Fibroblast of lung (primary cell): ENCODE measurements at regions not wholly inside any gene's neighbourhood (a gene's known extent, or its start where the extent isn't known, plus 50 kb on each side); places are given as distances from the start of the nearest gene placed in this dataset.

Source experiments
- DNase-seq, 2 donors: peaks; one replicate each; pipeline versions ENCODE4 v3.0.0 to v3.0.0-alpha.2; 2010; ENCODE audit warnings: low read depth in 2 of 2
- H2AFZ ChIP-seq: 2 replicates; pipeline ENCODE4 v1.5.1; 2012; ENCODE audit warnings: low read length, control low read depth, inconsistent platforms
- H3K27ac ChIP-seq: 2 replicates; pipeline ENCODE4 v1.5.1; 2011; ENCODE audit warnings: low read length, control low read depth; ENCODE audit not compliant: insufficient read depth
- H3K27me3 ChIP-seq: 2 replicates; pipeline ENCODE4 v1.5.1; 2011; ENCODE audit warnings: mild to moderate bottlenecking, low read length; ENCODE audit not compliant: control insufficient read depth, insufficient read depth
- H3K36me3 ChIP-seq: 2 replicates; pipeline ENCODE4 v1.5.1; 2011; ENCODE audit warnings: low read length; ENCODE audit not compliant: control insufficient read depth, insufficient read depth
- H3K4me1 ChIP-seq: 2 replicates; pipeline ENCODE4 v1.5.1; 2011; ENCODE audit warnings: low read length; ENCODE audit not compliant: control insufficient read depth, insufficient read depth; ENCODE audit errors: extremely low read depth
- H3K4me2 ChIP-seq: 2 replicates; pipeline ENCODE4 v1.5.1; 2011; ENCODE audit warnings: low read length, control low read depth; ENCODE audit not compliant: insufficient read depth; ENCODE audit errors: extremely low read depth
- H3K4me3 ChIP-seq, 4 experiments: fragments of 200-600 bp in 1 of 4; sonication (generic) in 1 of 4; replicated peaks in 1 of 4; 2 replicates each; pipeline ENCODE4 v1.5.1; 2011 to 2016; ENCODE audit warnings: low read length in 4 of 4, low read depth in 3 of 4, mild to moderate bottlenecking in 3 of 4, control low read depth in 2 of 4, inconsistent platforms in 1 of 4, mixed read lengths in 1 of 4; ENCODE audit not compliant: insufficient read depth in 1 of 4; ENCODE audit errors: control extremely low read depth in 1 of 4
- H3K79me2 ChIP-seq: 2 replicates; pipeline ENCODE4 v1.5.1; 2012; ENCODE audit warnings: mild to moderate bottlenecking, low read length, inconsistent platforms; ENCODE audit not compliant: control insufficient read depth, insufficient read depth
- H3K9ac ChIP-seq: 2 replicates; pipeline ENCODE4 v1.5.1; 2011; ENCODE audit warnings: mild to moderate bottlenecking, low read length, control low read depth; ENCODE audit not compliant: insufficient read depth
- H3K9me3 ChIP-seq: 2 replicates; pipeline ENCODE4 v1.5.1; 2012; ENCODE audit warnings: low read depth, low read length; ENCODE audit not compliant: control insufficient read depth, insufficient read depth
- H4K20me1 ChIP-seq: 2 replicates; pipeline ENCODE4 v1.5.1; 2011; ENCODE audit warnings: low read length; ENCODE audit not compliant: control insufficient read depth, insufficient read depth; ENCODE audit errors: extremely low read depth
- EZH2 ChIP-seq: IDR thresholded peaks from 2 replicates; pipeline ENCODE4 v1.5.1; 2012; ENCODE audit warnings: low read length, control low read depth, mild to moderate bottlenecking; ENCODE audit errors: missing control alignments
- TF ChIP-seq, protein P1 (sequence below), 2 donors: IDR thresholded peaks in 1 of 2; conservative IDR thresholded peaks in 1 of 2; 1 replicate in 1 of 2; 2 replicates in 1 of 2; pipeline ENCODE4 v1.5.1; 2011 to 2012; ENCODE audit warnings: low read length in 2 of 2, control low read depth in 1 of 2, inconsistent platforms in 1 of 2, low read depth in 1 of 2, mild to moderate bottlenecking in 1 of 2

DNA sequence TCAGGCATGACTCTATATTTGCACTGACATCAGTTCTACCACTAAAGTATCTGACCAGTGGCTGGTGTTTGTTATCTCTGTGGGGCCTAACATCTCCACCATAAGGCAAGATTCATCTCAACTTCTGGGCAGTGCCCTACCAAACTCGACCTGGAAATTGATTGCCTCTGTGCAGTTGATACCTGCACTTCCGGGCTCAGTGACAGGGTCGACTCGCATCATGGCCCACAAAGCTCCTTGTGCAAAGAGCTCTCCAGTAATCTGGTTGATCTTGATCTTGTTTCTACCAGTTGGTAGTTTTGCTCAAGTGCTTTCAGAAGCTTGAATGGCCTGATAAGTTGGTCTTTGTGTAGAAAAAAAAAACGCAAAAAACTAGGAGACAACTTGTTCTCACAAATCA is 501.1 kb upstream of the JAG1 start:
- H3K9ac ChIP-seq, result no peak overlapping the region
- H4K20me1 ChIP-seq, result no peaks in the 10 kb centered on the region
- H3K4me1 ChIP-seq, result no peaks in the 10 kb centered on the region
- no peaks in the 10 kb centered on the region for H3K27me3 ChIP-seq
- H3K27ac ChIP-seq, result no peak overlapping the region
- H3K4me3 ChIP-seq, result no peak overlapping the region
- no peaks in the 10 kb centered on the region for H3K9me3 ChIP-seq
- no peak overlapping the region for H2AFZ ChIP-seq
- H3K79me2 ChIP-seq, result no peaks in the 10 kb centered on the region
- DNase-seq, result no peak
- H3K36me3 ChIP-seq, result no peaks in the 10 kb centered on the region
- H3K4me2 ChIP-seq, result no peak overlapping the region
- TF ChIP-seq, protein P1, sequence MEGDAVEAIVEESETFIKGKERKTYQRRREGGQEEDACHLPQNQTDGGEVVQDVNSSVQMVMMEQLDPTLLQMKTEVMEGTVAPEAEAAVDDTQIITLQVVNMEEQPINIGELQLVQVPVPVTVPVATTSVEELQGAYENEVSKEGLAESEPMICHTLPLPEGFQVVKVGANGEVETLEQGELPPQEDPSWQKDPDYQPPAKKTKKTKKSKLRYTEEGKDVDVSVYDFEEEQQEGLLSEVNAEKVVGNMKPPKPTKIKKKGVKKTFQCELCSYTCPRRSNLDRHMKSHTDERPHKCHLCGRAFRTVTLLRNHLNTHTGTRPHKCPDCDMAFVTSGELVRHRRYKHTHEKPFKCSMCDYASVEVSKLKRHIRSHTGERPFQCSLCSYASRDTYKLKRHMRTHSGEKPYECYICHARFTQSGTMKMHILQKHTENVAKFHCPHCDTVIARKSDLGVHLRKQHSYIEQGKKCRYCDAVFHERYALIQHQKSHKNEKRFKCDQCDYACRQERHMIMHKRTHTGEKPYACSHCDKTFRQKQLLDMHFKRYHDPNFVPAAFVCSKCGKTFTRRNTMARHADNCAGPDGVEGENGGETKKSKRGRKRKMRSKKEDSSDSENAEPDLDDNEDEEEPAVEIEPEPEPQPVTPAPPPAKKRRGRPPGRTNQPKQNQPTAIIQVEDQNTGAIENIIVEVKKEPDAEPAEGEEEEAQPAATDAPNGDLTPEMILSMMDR (conservative IDR thresholded peaks at IDR 0.05 in 1 of 2, IDR thresholded peaks at IDR 0.05 in 1 of 2; ENCODE audit: low read depth in 1 of 2, low read length in 2 of 2), result no peak
- no peak for TF ChIP-seq EZH2

DNA sequence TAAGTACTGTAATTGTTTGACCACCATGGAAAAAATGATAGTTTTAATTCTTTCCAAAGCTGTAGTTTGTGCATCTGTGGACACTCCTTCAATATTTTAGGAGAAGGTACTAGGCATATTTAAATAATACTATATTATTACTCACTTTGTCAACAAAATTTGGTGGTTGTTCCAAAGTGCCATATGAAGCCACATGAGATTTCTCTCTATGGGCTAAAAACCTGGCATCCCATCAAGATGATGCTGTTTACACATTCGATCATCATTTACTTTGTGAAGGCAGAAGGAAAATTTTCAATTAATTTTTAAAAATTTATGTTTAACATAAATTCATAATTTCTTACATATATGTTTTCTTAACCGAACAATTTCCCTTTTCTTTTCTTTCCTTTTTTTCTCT is 502.6 kb upstream of the JAG1 start:
- Histone ChIP-seq H4K20me1 (no peaks in the 10 kb centered on the region), H3K4me1 (no peaks in the 10 kb centered on the region), H3K27ac (no peak overlapping the region), H3K4me2 (no peak overlapping the region), H3K27me3 (no peaks in the 10 kb centered on the region), H3K4me3 (no peak overlapping the region), H3K79me2 (no peaks in the 10 kb centered on the region), H3K36me3 (no peaks in the 10 kb centered on the region), H3K9me3 (no peaks in the 10 kb centered on the region), H3K9ac (no peak overlapping the region), H2AFZ (no peak overlapping the region)
- DNase-seq, result no peak
- TF ChIP-seq EZH2, result no peak
- TF ChIP-seq, protein P1 (conservative IDR thresholded peaks at IDR 0.05 in 1 of 2, IDR thresholded peaks at IDR 0.05 in 1 of 2; ENCODE audit: low read depth in 1 of 2, low read length in 2 of 2), result no peak

DNA sequence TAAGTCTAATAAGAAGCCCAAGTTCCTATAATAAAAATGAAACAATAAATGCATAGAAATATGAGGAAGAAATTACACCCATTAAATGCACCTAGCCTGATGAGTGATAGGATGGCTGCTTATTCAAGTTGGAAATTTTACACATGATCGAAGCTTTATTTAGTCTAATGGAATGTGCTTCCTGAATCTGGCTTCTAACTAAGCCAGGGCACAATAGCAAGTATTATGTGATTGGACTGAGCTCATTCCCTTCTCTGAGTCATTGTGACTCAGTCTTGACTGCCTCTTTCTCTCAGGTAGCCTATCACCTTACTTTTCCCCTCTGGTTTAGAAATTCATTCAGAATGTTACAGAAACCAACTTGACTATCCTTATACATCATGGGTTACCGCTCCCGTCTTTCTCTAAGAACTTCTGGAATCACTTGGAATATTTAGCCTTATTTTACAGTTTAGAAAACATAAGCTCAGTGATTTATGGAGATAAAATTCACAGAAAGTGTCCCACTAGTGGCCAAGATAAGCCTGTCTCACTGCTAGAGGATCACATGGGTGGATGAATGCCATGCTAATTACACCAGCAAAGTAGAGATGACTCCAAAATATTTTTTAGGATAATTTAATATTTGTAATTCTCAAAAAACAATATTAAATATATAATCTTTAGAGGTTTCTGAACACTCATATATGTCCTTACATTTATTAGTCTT is 505.3 kb upstream of the JAG1 start:
- no peaks in the 10 kb centered on the region for H3K4me1 ChIP-seq
- H3K79me2 ChIP-seq, result no peaks in the 10 kb centered on the region
- H4K20me1 ChIP-seq, result no peaks in the 10 kb centered on the region
- H3K36me3 ChIP-seq, result no peaks in the 10 kb centered on the region
- no peak overlapping the region for H3K4me2 ChIP-seq
- H3K27me3 ChIP-seq, result no peaks in the 10 kb centered on the region
- TF ChIP-seq, protein P1 (conservative IDR thresholded peaks at IDR 0.05 in 1 of 2, IDR thresholded peaks at IDR 0.05 in 1 of 2; ENCODE audit: low read depth in 1 of 2, low read length in 2 of 2), result no peak
- TF ChIP-seq EZH2, result no peak
- no peaks in the 10 kb centered on the region for H3K9me3 ChIP-seq
- H3K27ac ChIP-seq, result no peak overlapping the region
- H3K4me3 ChIP-seq, result no peak overlapping the region
- H3K9ac ChIP-seq, result no peak overlapping the region
- no peak overlapping the region for H2AFZ ChIP-seq
- DNase-seq, result peak; percentile 26 to 94
